PC-3 (cell line): ENCODE measurements at regions not wholly inside any gene's neighbourhood (a gene's known extent, or its start where the extent isn't known, plus 50 kb on each side); places are given as distances from the start of the nearest gene placed in this dataset.
"Not testable (repeated sequence)": the region's sequence is repeated elsewhere in the genome, so short reads cannot be mapped to it uniquely, and the experiment has no call there.

Source experiments
- ATAC-seq: fragments of 200-7000 bp; cut with Tn5 transposase; 2 replicates; pipeline ENCODE4 v1.9.1; 2020; ENCODE audit warnings: mild to moderate bottlenecking, moderate library complexity
- BruUV-seq: library from RNA; stranded (reverse); fragments of 400-500 nt; replicated peaks from 2 replicates; lab custom pipeline; 2021; lab: Mats Ljungman, UMichigan
- CTCF ChIA-PET: fragments of 300-600 bp; sonication (Branson Sonifier 250); formaldehyde crosslinking; loops from one replicate; lab custom pipeline; 2022; ENCODE audit warnings: antibody characterized with exemption; lab: Charles Lee
- POLR2A ChIA-PET: fragments of 300-600 bp; sonication (Branson Sonifier 250); formaldehyde crosslinking; loops from one replicate; lab custom pipeline; 2022; ENCODE audit warnings: antibody characterized with exemption; ENCODE audit not compliant: unreplicated experiment; lab: Charles Lee
- DNase-seq: peaks from one replicate; pipeline ENCODE4 v3.0.0-alpha.2; 2015
- H2AFZ ChIP-seq: fragments of 300-600 bp; sonication (generic); 2 replicates; pipeline ENCODE4 v1.6.0; 2016; ENCODE audit warnings: antibody characterized with exemption, low read length
- H3F3A ChIP-seq: fragments of 300-600 bp; sonication (generic); one replicate; pipeline ENCODE4 v1.6.0; 2017; ENCODE audit warnings: antibody characterized with exemption, low read length, control low read depth, mild to moderate bottlenecking; ENCODE audit not compliant: unreplicated experiment
- H3K27ac ChIP-seq: fragments of 300-600 bp; sonication (generic); 2 replicates; pipeline ENCODE4 v1.5.1; 2016; ENCODE audit warnings: mild to moderate bottlenecking, low read length
- H3K27me3 ChIP-seq: fragments of 300-600 bp; sonication (generic); 2 replicates; pipeline ENCODE4 v1.6.1; 2016; ENCODE audit warnings: low read length, mixed read lengths
- H3K36me3 ChIP-seq: fragments of 300-600 bp; sonication (generic); 2 replicates; pipeline ENCODE4 v1.6.1; 2016; ENCODE audit warnings: low read depth, mixed run types, low read length, mixed read lengths
- H3K4me1 ChIP-seq: fragments of 300-600 bp; sonication (generic); 2 replicates; pipeline ENCODE4 v1.5.1; 2016; ENCODE audit warnings: low read length; ENCODE audit not compliant: insufficient read depth
- H3K4me2 ChIP-seq: fragments of 300-600 bp; sonication (generic); 2 replicates; pipeline ENCODE4 v1.6.0; 2016; ENCODE audit warnings: low read length
- H3K4me3 ChIP-seq: fragments of 300-600 bp; sonication (generic); 2 replicates; pipeline ENCODE4 v1.5.1; 2016; ENCODE audit warnings: mild to moderate bottlenecking, low read length, mixed read lengths
- H3K79me2 ChIP-seq: fragments of 300-600 bp; sonication (generic); 2 replicates; pipeline ENCODE4 v1.6.1; 2017; ENCODE audit warnings: low read length, mixed read lengths
- H3K9ac ChIP-seq: fragments of 300-600 bp; sonication (generic); 2 replicates; pipeline ENCODE4 v1.6.0; 2016; ENCODE audit warnings: mild to moderate bottlenecking, low read length
- H3K9me2 ChIP-seq: fragments of 300-600 bp; sonication (generic); replicated peaks from 2 replicates; pipeline ENCODE4 v1.6.1; 2016; ENCODE audit warnings: mixed run types, low read length, mixed read lengths
- H3K9me3 ChIP-seq: fragments of 300-600 bp; sonication (generic); 2 replicates; pipeline ENCODE4 v1.6.1; 2016; ENCODE audit warnings: low read length, mixed read lengths
- H4K20me1 ChIP-seq: fragments of 300-600 bp; sonication (generic); 2 replicates; pipeline ENCODE4 v1.6.1; 2016; ENCODE audit warnings: low read length, mixed read lengths
- CTCF ChIP-seq: fragments of 300-600 bp; sonication (generic); conservative IDR thresholded peaks from 2 replicates; pipeline ENCODE4 v1.5.1; 2017; ENCODE audit warnings: antibody characterized with exemption, low read depth, mild to moderate bottlenecking, low read length
- EZH2 ChIP-seq: fragments of 300-600 bp; sonication (generic); IDR thresholded peaks from one replicate; pipeline ENCODE4 v1.6.1; 2017; ENCODE audit warnings: antibody characterized with exemption, mild to moderate bottlenecking, low read length; ENCODE audit not compliant: unreplicated experiment
- EZH2phosphoT487 ChIP-seq: fragments of 300-600 bp; sonication (generic); IDR thresholded peaks from 2 replicates; pipeline ENCODE4 v1.6.1; 2018; ENCODE audit warnings: mild to moderate bottlenecking, antibody characterized with exemption, low read length, borderline replicate concordance
- intact Hi-C: fragments of 100-400 bp; cut with micrococcal nuclease; formaldehyde crosslinking; loops from 2 replicates; pipeline ENCODE4 v1.9.0; 2023

- peak; percentile 57 for DNase-seq
- H3K9me3 ChIP-seq, result no peaks in the 10 kb centered on the region
- no TSS peak for BruUV-seq
- no peaks in the 10 kb centered on the region; the same call in 1 of the 2 replicates for H3K4me1 ChIP-seq
- H3K27me3 ChIP-seq, result no peaks in the 10 kb centered on the region
- H2AFZ ChIP-seq, result no peak overlapping the region
- H3K27ac ChIP-seq, result no peak overlapping the region
- H3K9me2 ChIP-seq, result no peaks in the 10 kb centered on the region
- H3F3A ChIP-seq, result no peaks in the 10 kb centered on the region
- POLR2A ChIA-PET, result no interaction called here
- H3K79me2 ChIP-seq, result no peaks in the 10 kb centered on the region
- CTCF ChIA-PET, result no interaction called here
- no peak overlapping the region for H3K9ac ChIP-seq
- intact Hi-C loops, result no loop called here
- no peaks in the 10 kb centered on the region for H3K36me3 ChIP-seq
- peak; percentile 40 for ATAC-seq
- H3K4me2 ChIP-seq, result no peak overlapping the region
- TF ChIP-seq CTCF, result no peak
- no peak for TF ChIP-seq EZH2
- TF ChIP-seq EZH2phosphoT487, result no peak
- H4K20me1 ChIP-seq, result no peaks in the 10 kb centered on the region
- no peak overlapping the region for H3K4me3 ChIP-seq
Observed at GRCh38 chr6:78538002-78538401, 329.3 kb upstream of the IRAK1BP1 start.

- H3K79me2 ChIP-seq, POLR2A ChIA-PET, H3K36me3 ChIP-seq, H3K9me3 ChIP-seq, H3K4me3 ChIP-seq, BruUV-seq, H3K4me1 ChIP-seq, H4K20me1 ChIP-seq, intact Hi-C loops, H3K9me2 ChIP-seq, H3K9ac ChIP-seq, H3K4me2 ChIP-seq, H2AFZ ChIP-seq, H3K27ac ChIP-seq, H3F3A ChIP-seq, ATAC-seq, CTCF ChIA-PET, DNase-seq, H3K27me3 ChIP-seq: not testable (repeated sequence)
Observed at GRCh38 chr6:78547636-78548035, 319.7 kb upstream of the IRAK1BP1 start.

- Histone ChIP-seq H3F3A (no peaks in the 10 kb centered on the region), H3K4me1 (no peaks in the 10 kb centered on the region), H4K20me1 (no peaks in the 10 kb centered on the region), H3K79me2 (no peaks in the 10 kb centered on the region), H3K4me2 (no peak overlapping the region), H3K27ac (no peak overlapping the region), H3K9me3 (no peaks in the 10 kb centered on the region), H3K9ac (no peak overlapping the region), H3K9me2 (no peaks in the 10 kb centered on the region), H3K36me3 (no peaks in the 10 kb centered on the region), H3K27me3 (no peaks in the 10 kb centered on the region), H3K4me3 (no peak overlapping the region), H2AFZ (no peak overlapping the region)
- no TSS peak for BruUV-seq
- TF ChIP-seq CTCF (no peak), EZH2phosphoT487 (no peak), EZH2 (no peak)
- ChIA-PET POLR2A (no interaction called here), CTCF (no interaction called here)
- intact Hi-C loops, result no loop called here
- ATAC-seq (no peak), DNase-seq (no peak)
Observed at GRCh38 chr6:78551361-78551760, 316.0 kb upstream of the IRAK1BP1 start.
